Stomach (tissue), 8 donors: ENCODE measurements at regions not wholly inside any gene's neighbourhood (a gene's known extent, or its start where the extent isn't known, plus 50 kb on each side); places are given as distances from the start of the nearest gene placed in this dataset.

ENCODE experiments used
- DNase-seq, 2 donors: peaks; one replicate each; pipeline versions ENCODE4 v3.0.0 to v3.0.0-alpha.2; 2013 to 2019
- H3K27ac ChIP-seq, 5 donors: fragments of 200-600 bp in 4 of 5; sonication (generic) in 4 of 5; one replicate each; pipeline ENCODE4 v1.5.1; 2013 to 2019; ENCODE audit warnings: mild to moderate bottlenecking in 1 of 5, moderate library complexity in 1 of 5
- H3K27me3 ChIP-seq, 3 donors: fragments of 200-600 bp; sonication (generic); one replicate each; pipeline ENCODE4 v1.5.1; 2017 to 2019; ENCODE audit warnings: mixed run types in 1 of 3
- H3K36me3 ChIP-seq, 4 donors: fragments of 200-600 bp; sonication (generic); 1 replicate in 3 of 4; 2 replicates in 1 of 4; pipeline ENCODE4 v1.5.1; 2016 to 2019
- H3K4me1 ChIP-seq, 4 donors: fragments of 200-600 bp; sonication (generic); one replicate each; pipeline ENCODE4 v1.5.1; 2016 to 2019
- H3K4me3 ChIP-seq, 4 donors: fragments of 200-600 bp; sonication (generic) in 3 of 4; one replicate each; pipeline ENCODE4 v1.5.1; 2016 to 2019; ENCODE audit warnings: mild to moderate bottlenecking in 1 of 4
- H3K9me3 ChIP-seq, 4 donors: fragments of 200-600 bp; sonication (generic); one replicate each; pipeline ENCODE4 v1.5.1; 2016 to 2019
- EP300 ChIP-seq: sonication (generic); formaldehyde crosslinking; IDR thresholded peaks from one replicate; pipeline ENCODE4 v1.6.1; 2017; ENCODE audit warnings: antibody characterized with exemption
- POLR2A ChIP-seq, 4 donors: fragments of 450-650 bp; IDR thresholded peaks; one replicate each; pipeline ENCODE4 v1.6.1; 2016; ENCODE audit warnings: antibody characterized with exemption in 4 of 4, control low read depth in 2 of 4, mild to moderate bottlenecking in 1 of 4, moderate library complexity in 1 of 4
- POLR2AphosphoS5 ChIP-seq, 3 donors: sonication (generic); formaldehyde crosslinking; IDR thresholded peaks; one replicate each; pipeline ENCODE4 v1.6.1; 2016; ENCODE audit warnings: antibody characterized with exemption in 3 of 3
- WGBS, 5 donors: extraction: QIAGEN DNeasy Blood & Tissue Kit in 3 of 5; methylation state at CpG; one replicate each; pipeline versions ENCODE4 v1.1.5 to v1.1.7; 2013 to 2018; 5-methylcytosine and 5-hydroxymethylcytosine counted together
- intact Hi-C: fragments of 100-400 bp; cut with DNase I; formaldehyde crosslinking; loops from one replicate; pipeline ENCODE4 v1.15.1; 2023; ENCODE audit warnings: low total_unique reads
- TF ChIP-seq, protein P1 (sequence below), 7 experiments: fragments of 450-650 bp in 4 of 7; fragments of 200-600 bp in 3 of 7; sonication (generic) in 3 of 7; IDR thresholded peaks; one replicate each; pipeline ENCODE4 v1.5.1; 2016 to 2019; ENCODE audit warnings: antibody characterized with exemption in 7 of 7, control low read depth in 2 of 7, mild to moderate bottlenecking in 1 of 7
- donor health status: healthy with polysubstance abuse.
- donor health status: Bipolar disorder and iron deficiency.
- donor health status: healthy.

DNA sequence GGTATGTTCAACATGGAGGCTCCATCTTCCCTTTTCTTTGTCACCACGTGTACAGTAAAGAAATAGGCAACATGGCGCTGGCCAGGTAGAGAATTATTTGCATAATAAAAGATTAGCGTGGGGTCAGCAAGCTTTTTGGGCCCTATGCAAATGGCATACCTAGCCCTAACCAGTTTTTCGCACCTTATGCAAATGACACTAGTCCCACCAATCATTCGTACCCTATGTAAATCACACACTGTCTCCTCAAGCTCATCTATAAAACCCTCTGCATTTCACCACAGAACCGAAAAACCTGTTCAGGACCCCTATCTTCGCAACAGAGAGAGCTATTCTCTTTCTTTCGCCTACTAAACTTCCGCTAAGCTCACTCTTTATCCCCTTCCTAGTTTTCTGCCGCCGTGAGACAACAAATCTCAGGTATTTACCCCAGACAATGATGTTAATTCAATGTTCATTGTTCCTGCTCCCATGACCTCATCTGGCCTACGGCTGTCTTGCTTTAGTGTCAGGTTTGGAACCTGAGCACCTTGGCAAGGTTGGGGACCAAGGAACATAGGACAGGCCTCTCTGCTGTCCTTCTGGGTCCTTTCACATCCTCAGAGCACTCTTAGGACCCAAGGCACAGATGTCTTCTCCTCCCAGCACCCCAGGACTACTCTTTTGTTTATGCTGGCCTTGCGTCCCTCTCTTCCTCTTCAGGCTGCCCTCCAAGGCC is 180.7 kb upstream of the RAI14 start:
- peaks cover 0 to 7% (median 0%) of the 10 kb centered on the region in 3 donors for H3K27me3 ChIP-seq
- intact Hi-C loops: no loop called here
- no peaks in the 10 kb centered on the region for H3K36me3 ChIP-seq
- DNase-seq: no peak
- no peaks in the 10 kb centered on the region for H3K9me3 ChIP-seq
- H3K4me3 ChIP-seq: no peak overlapping the region
- no peak for TF ChIP-seq POLR2AphosphoS5 (IDR thresholded peaks at IDR 0.05)
- TF ChIP-seq, protein P1, sequence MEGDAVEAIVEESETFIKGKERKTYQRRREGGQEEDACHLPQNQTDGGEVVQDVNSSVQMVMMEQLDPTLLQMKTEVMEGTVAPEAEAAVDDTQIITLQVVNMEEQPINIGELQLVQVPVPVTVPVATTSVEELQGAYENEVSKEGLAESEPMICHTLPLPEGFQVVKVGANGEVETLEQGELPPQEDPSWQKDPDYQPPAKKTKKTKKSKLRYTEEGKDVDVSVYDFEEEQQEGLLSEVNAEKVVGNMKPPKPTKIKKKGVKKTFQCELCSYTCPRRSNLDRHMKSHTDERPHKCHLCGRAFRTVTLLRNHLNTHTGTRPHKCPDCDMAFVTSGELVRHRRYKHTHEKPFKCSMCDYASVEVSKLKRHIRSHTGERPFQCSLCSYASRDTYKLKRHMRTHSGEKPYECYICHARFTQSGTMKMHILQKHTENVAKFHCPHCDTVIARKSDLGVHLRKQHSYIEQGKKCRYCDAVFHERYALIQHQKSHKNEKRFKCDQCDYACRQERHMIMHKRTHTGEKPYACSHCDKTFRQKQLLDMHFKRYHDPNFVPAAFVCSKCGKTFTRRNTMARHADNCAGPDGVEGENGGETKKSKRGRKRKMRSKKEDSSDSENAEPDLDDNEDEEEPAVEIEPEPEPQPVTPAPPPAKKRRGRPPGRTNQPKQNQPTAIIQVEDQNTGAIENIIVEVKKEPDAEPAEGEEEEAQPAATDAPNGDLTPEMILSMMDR (IDR thresholded peaks at IDR 0.05): no peak
- no peak for TF ChIP-seq EP300
- no peak for TF ChIP-seq POLR2A (IDR thresholded peaks at IDR 0.05)
- peaks cover 0 to 11% (median 10%) of the 10 kb centered on the region in 4 donors for H3K4me1 ChIP-seq
- H3K27ac ChIP-seq: peak overlapping the region in 2 of 5 donors; percentile 17 to 24
- WGBS, 5 donors: 74 to 83% (median 78%) methylated on average over 13 of the region's 13 CpGs

DNA sequence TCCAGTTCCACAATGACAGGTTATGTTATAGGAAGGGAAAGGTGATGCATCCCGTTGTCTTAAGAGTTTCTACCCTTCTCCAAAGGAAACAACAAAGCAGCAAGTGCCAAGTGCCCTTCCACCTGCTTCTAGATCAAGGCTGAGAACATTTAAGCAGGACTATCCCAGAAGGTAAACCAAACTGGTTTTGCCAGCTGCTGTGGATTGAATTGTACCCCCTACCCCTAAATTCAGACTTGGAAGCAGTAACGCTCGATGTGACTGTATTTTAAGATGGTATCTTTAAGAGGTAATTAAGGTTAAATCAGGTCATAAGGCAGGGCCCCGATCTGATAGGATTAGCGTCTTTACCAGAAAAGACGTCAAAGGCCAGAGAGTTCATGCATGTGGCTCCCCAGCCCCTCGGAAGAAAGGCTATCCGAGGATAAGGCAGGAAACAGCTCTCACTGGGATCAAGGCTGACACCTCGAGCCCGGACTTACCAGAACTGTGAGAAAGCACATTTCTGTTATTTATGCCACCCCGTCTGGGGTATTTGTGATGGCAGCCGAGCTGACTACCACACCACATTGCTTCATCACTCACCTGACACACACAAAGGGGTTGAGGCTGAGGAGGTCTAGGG is 179.1 kb upstream of the RAI14 start:
- intact Hi-C loops: no loop called here
- Histone ChIP-seq H3K27me3 (peaks cover 0 to 7% (median 0%) of the 10 kb centered on the region in 3 donors), H3K4me3 (no peak overlapping the region), H3K36me3 (no peaks in the 10 kb centered on the region), H3K4me1 (peaks cover 0 to 11% (median 10%) of the 10 kb centered on the region in 4 donors), H3K27ac (no peak overlapping the region), H3K9me3 (peaks cover 0 to under 1% (median under 1%) of the 10 kb centered on the region in 4 donors)
- TF ChIP-seq EP300 (no peak), POLR2A (IDR thresholded peaks at IDR 0.05) (no peak), POLR2AphosphoS5 (IDR thresholded peaks at IDR 0.05) (no peak)
- TF ChIP-seq, protein P1 (IDR thresholded peaks at IDR 0.05): no peak
- DNase-seq: no peak
- WGBS, 5 donors: 83 to 92% (median 84%) methylated on average over 12 of the region's 12 CpGs

DNA sequence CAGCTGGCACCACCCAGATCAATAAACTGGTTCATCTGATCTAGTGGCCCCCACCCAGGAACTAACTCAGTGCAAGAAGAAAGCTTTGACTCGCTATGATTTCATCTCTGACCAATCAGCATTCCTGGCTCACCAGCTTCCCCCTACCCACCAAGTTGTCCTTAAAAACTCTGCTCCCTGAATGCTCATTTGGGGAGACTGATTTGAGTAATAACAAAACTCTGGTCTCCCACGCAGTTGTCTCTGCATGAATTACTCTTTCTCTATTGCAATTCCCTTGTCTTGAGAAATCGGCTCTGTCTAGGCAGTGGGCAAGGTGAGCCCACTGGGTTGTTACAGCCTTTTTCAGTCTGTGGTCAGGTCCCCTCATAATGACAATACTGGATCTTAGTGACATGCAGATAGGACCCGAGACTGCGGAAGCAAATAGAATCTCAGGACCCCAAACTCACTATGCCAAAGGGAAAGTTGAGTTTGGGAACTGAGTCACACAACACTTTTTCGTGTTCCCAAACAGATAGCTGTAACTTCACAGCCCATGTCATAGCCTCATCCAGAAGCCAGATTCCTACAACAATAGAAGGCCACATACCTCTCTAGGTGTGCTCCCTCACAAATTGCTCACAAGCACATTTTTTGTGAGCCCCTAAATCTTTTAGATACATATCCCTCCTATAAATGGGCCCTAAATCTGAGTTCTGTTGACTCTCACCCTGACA is 175.2 kb upstream of the RAI14 start:
- peaks cover 0 to 12% (median 7%) of the 10 kb centered on the region in 4 donors for H3K4me1 ChIP-seq
- no peak overlapping the region for H3K27ac ChIP-seq
- DNase-seq: no peak
- H3K4me3 ChIP-seq: no peak overlapping the region
- peaks cover 0 to 8% (median 2%) of the 10 kb centered on the region in 4 donors for H3K9me3 ChIP-seq
- TF ChIP-seq EP300: no peak
- TF ChIP-seq POLR2A (IDR thresholded peaks at IDR 0.05): no peak
- TF ChIP-seq, protein P1 (IDR thresholded peaks at IDR 0.05): no peak
- TF ChIP-seq POLR2AphosphoS5 (IDR thresholded peaks at IDR 0.05): no peak
- intact Hi-C loops: loop anchor here (5.0 kb wide), 1 partner anchor 416 kb away; no protein-coding TSS in a partner anchor
- H3K36me3 ChIP-seq: no peaks in the 10 kb centered on the region
- peaks cover 0 to 7% (median 0%) of the 10 kb centered on the region in 3 donors for H3K27me3 ChIP-seq
- 77 to 91% (median 84%) methylated on average over 6 of the region's 6 CpGs for WGBS, 5 donors

DNA sequence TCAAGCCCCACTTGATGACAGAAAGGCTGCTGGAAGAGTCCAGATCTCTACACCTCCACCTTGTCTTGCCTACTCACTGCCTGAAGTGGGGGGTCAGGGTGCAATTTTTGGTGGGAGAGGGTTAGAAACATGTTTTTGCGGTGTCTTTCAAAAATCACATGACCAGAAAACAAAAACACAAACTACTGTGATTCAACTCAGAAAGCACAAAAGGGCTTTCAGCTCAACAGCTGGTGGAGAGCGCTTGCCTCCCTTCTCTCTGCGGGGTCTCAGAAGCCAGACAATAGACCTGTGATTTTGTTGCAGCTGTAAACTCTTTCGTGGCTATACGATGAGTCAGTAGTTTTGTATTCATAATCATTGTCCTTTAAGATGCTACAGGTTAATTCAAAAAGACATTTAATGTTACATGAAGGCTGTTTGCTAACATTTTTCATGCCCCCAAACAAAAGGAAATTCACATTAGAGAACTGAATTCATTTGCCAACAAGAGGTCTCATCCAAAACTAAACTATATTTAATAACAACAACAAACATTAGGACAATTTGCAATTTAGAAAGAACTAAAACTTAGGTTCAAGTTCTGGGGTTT is 172.6 kb upstream of the RAI14 start:
- Histone ChIP-seq H3K27ac (peak overlapping the region in 1 of 5 donors; percentile 14), H3K27me3 (no peaks in the 10 kb centered on the region), H3K4me1 (peaks cover 14 to 33% (median 27%) of the 10 kb centered on the region in 4 donors), H3K4me3 (no peak overlapping the region), H3K36me3 (no peaks in the 10 kb centered on the region), H3K9me3 (peaks cover 0 to 8% (median 2%) of the 10 kb centered on the region in 4 donors)
- no peak for DNase-seq
- 65 to 75% (median 72%) methylated on average over 5 of the region's 5 CpGs for WGBS, 5 donors
- intact Hi-C loops: loop anchor here (5.0 kb wide), 1 partner anchor 414 kb away; no protein-coding TSS in a partner anchor
- TF ChIP-seq, protein P1 (IDR thresholded peaks at IDR 0.05): no peak
